G401.6 (cell line): ENCODE measurements at regions not wholly inside any gene's neighbourhood (a gene's known extent, or its start where the extent isn't known, plus 50 kb on each side); places are given as distances from the start of the nearest gene placed in this dataset.
"Not testable (repeated sequence)": the region's sequence is repeated elsewhere in the genome, so short reads cannot be mapped to it uniquely, and the experiment has no call there.

Experiments
- FAIRE-seq: peaks from 2 replicates; lab custom pipeline; 2012; peaks lifted over from hg19 to GRCh38; lab: Jason Lieb, UNC

- no peak for FAIRE-seq
These were observed 2744.8 kb upstream of the PCDH20 start for GRCh38 chr13:64160479-64160878.

GRCh38 chr13:64158908-64159307, 2743.3 kb upstream of the PCDH20 start:
- FAIRE-seq, result no peak

- no peak for FAIRE-seq
These were observed 2738.9 kb upstream of the PCDH20 start for GRCh38 chr13:64154514-64154913.

DNA sequence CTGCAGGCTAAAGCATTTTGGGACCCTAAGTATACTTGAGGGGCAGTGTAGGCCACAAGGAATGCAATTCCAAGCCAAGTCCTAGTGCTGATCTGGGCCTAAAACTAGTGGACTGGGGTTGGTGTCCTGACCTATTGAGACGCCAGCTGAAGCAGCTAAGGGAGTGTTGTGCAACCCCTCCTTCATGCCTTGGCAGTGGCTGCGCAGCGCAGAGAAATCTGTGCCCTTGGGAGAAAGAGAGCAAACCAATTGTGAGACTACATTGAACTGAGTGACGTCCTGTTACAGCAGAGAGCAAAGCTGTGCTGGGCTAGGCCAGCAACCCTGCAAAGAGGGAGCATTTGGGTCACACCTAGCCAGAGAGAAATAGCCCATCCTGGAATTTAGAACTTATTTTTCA, 2715.0 kb upstream of the PCDH20 start:
- FAIRE-seq, result no peak

DNA sequence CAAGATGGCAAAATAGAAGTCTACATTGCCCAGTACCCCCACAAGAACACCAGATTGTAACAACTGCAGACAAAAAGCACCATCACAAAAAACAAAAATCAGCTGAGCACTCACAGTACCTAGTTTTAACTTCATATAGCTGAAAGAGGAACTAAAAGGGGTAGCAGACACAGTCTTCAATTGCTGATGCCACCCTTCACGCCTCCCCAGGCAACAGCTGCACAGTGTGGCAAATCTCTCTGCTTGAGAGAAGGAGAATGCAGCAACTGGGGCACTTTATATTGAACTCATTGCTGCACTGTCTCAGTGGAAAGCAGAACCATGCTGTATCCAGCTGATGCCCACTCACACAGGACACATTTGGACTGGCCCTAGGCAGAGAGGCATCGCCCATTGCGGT, 2714.5 kb upstream of the PCDH20 start:
- no peak for FAIRE-seq

- FAIRE-seq, result peak; percentile 23
These were observed 2712.2 kb upstream of the PCDH20 start for GRCh38 chr13:64127856-64128255.

DNA sequence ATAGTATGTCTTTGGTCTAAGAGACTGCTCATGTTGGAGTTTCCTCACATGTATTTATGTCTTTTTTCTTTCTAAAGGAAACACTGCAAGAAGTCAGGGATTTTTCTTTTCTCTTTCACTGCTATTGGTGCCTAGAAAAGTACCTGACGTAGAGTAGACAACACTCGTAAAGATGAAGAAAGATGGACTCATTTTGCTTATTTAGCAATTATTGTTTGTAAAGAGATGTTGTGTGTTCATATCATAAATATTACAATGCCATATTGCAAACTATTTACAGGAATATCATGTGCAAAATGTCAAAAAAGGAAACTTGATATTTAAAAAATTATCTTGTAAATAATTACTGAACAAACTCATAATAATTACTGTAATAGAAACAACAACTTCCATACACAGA, 2711.5 kb upstream of the PCDH20 start:
- no peak for FAIRE-seq

DNA sequence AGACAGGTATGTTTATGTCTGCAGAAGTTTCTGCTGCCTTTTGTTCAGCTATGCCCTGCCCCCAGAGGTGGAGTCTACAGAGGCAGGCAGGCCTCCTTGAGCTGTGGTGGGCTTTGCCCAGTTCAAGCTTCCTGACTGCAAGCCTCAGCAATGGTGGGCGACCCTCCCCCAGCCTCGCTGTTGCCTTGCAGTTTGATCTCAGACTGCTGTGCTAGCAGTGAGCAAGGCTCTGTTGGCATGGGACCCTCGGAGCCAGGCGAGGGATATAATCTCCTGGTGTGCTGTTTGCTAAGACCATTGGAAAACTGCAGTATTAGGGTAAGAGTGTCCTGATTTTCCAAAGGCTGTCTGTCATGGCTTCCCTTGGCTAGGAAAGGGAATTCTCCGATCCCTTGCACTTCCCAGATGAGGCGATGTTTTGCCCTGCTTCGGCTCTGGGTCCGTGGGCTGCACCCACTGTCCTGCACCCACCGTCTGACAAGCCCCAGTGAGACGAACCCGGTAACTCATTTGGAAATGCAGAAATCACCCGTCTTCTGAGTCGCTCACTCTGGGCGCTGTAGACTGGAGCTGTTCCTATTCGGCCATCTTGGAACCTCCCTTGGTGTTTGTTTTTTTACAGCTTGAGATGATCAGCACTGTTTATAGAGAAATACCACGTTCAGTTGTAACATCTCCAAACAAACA, 2705.5 kb upstream of the PCDH20 start:
- FAIRE-seq, result not testable (repeated sequence)

- FAIRE-seq, result no peak
These were observed 2684.3 kb upstream of the PCDH20 start for GRCh38 chr13:64099994-64100393.

GRCh38 chr13:64090311-64090710, 2674.7 kb upstream of the PCDH20 start:
- FAIRE-seq, result no peak

DNA sequence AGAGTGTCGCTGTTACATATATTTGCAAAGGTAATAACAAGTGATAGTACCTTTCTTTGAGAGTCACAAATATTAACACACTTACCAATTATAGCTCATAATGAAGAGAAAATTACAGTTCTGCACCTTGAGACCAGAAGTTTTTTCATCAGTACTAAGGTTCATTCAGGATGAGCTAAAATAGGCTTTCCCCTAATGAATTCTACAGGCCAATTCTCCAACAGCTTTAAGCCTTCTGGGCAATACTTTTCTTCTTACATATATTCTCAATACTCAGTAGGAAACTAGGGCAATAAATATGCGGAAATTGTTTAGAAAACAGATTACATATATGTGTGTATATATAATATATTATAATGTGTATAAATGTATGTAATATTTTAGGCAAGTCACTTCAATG, 2672.8 kb upstream of the PCDH20 start:
- FAIRE-seq, result no peak

DNA sequence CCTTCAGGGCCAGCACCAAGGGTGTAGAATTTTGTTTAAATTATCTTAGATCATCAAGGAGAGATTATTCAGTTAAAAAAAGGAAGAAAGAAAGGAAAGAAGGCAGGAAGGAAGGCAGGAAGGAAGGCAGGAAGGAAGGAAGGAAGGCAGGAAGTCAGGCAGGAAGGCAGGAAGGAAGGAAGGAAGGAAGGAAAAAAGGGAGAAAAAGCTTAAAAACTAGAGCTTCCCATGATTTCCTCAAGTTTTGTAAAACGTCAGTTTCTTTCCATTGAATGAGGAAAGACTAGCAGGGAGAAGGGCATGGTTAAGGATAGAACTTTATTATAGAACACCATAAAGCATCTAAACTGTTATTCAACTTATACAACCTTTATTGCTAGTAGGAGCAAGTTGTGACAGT, 2672.0 kb upstream of the PCDH20 start:
- FAIRE-seq, result no peak

DNA sequence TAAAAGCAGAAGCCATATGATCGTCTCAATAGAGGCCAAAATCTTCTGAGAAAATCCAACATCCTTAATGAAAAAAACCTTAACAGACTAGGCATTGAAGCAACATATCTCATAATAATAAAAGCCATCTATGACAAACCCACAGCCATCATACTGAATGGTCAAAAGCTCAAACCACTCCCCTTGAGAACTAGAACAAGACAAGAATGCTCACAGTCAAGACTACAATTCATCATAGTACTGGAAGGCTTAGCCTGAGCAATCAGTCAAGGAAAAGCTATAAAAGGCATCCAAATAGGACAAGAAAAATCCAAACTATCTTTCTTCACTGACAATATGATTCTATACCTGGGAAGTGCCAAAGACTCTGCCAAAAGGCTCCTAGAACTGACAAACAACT, 2668.2 kb upstream of the PCDH20 start:
- FAIRE-seq, result no peak

DNA sequence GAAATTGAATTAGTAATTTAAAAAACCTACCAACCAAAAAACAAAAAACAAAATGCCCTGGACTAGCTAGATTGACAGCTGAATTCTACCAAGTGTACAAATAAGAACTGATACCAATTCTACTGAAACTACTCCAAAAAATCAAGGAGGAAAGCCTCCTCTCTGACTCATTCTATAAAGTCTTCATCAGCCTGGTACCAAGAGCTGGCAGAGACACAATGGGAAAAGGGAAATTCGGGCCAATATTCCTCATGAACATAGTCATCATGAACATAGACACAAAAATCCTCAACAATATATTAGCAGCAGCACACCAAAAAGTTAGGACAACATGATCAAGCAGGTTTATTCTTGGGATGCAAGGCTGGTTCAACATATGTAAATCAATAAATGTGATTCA, 2667.7 kb upstream of the PCDH20 start:
- FAIRE-seq, result no peak

- no peak for FAIRE-seq
These were observed 2662.9 kb upstream of the PCDH20 start for GRCh38 chr13:64078480-64078936.

- no peak for FAIRE-seq
These were observed 2662.4 kb upstream of the PCDH20 start for GRCh38 chr13:64078025-64078424.

GRCh38 chr13:64077132-64077835, 2661.6 kb upstream of the PCDH20 start:
- not testable (repeated sequence) for FAIRE-seq

- FAIRE-seq, result no peak
These were observed 2660.1 kb upstream of the PCDH20 start for GRCh38 chr13:64075543-64076271.

- no peak for FAIRE-seq
These were observed 2659.4 kb upstream of the PCDH20 start for GRCh38 chr13:64074971-64075474.

GRCh38 chr13:64073203-64073602, 2657.6 kb upstream of the PCDH20 start:
- no peak for FAIRE-seq

GRCh38 chr13:64071352-64071751, 2655.7 kb upstream of the PCDH20 start:
- no peak for FAIRE-seq

GRCh38 chr13:64069892-64070291, 2654.2 kb upstream of the PCDH20 start:
- FAIRE-seq, result no peak

- FAIRE-seq, result no peak
These were observed 2651.1 kb upstream of the PCDH20 start for GRCh38 chr13:64066711-64067110.
